ENCODE measurements at regions not wholly inside any gene's neighbourhood (a gene's known extent, or its start where the extent isn't known, plus 50 kb on each side); places are given as distances from the start of the nearest gene placed in this dataset.

DNA sequence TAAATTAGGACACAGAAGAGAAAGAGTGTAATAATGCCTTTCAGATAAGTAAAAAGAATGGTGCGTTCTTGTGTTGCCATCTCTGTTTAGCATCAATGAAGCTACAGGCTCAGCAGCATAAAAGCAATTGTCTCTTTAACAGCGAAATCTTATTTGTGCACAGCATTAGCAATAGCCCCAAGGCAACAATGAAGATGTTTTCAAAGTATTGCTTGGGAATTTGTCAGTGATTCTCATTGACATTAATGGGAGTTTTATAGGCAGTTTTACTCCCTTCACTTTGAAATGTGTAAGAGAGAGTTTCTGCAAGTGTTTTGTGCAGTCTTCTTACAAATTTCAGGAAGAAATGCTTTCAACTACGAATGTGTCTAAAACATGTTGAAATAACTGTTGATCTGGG lies 633.0 kb downstream of the TLL1 start:
- H3K36me3 ChIP-seq (ENCODE audit: control insufficient read depth, insufficient read depth, low read length): no peaks in the 10 kb centered on the region
- no peak overlapping the region for H3K27ac ChIP-seq
- H3K27me3 ChIP-seq (ENCODE audit: control insufficient read depth, insufficient read depth, low read length): no peaks in the 10 kb centered on the region
- TF ChIP-seq, protein P1, sequence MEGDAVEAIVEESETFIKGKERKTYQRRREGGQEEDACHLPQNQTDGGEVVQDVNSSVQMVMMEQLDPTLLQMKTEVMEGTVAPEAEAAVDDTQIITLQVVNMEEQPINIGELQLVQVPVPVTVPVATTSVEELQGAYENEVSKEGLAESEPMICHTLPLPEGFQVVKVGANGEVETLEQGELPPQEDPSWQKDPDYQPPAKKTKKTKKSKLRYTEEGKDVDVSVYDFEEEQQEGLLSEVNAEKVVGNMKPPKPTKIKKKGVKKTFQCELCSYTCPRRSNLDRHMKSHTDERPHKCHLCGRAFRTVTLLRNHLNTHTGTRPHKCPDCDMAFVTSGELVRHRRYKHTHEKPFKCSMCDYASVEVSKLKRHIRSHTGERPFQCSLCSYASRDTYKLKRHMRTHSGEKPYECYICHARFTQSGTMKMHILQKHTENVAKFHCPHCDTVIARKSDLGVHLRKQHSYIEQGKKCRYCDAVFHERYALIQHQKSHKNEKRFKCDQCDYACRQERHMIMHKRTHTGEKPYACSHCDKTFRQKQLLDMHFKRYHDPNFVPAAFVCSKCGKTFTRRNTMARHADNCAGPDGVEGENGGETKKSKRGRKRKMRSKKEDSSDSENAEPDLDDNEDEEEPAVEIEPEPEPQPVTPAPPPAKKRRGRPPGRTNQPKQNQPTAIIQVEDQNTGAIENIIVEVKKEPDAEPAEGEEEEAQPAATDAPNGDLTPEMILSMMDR (IDR thresholded peaks at IDR 0.05): no peak
- no peak overlapping the region for H3K4me2 ChIP-seq (ENCODE audit: low read length)
- no peaks in the 10 kb centered on the region for H3K79me2 ChIP-seq
- H3K4me3 ChIP-seq (ENCODE audit: low read depth, low read length): no peak overlapping the region
- no peak overlapping the region for H3K9ac ChIP-seq
- H3K4me1 ChIP-seq: no peaks in the 10 kb centered on the region
- no peak overlapping the region for H2AFZ ChIP-seq
- H3K9me3 ChIP-seq (ENCODE audit: control insufficient read depth, low read length): no peaks in the 10 kb centered on the region

DNA sequence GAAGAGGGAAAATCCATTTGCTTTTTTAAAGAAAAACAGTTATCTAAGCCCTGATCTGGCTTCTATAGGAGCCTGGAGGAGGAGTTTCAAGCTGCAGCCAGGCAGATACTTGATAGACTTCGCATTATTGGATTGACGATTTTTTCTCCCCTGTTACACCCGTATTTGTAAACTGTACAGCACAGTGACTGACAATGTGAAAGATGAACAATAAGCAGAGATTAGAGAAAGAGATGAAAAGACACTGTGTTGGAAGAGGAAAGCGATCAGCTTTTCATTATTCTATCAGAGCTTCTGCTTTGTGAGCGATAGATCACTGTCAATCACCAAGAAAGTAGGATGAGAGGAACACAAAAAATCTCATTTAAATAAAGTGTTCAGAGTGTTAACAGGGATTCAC lies 639.2 kb downstream of the TLL1 start:
- no peak overlapping the region for H3K4me2 ChIP-seq (ENCODE audit: low read length)
- TF ChIP-seq, protein P1 (IDR thresholded peaks at IDR 0.05): no peak
- H3K9ac ChIP-seq: no peak overlapping the region
- no peak overlapping the region for H3K27ac ChIP-seq
- no peaks in the 10 kb centered on the region for H3K4me1 ChIP-seq
- no peaks in the 10 kb centered on the region for H3K79me2 ChIP-seq
- H3K27me3 ChIP-seq (ENCODE audit: control insufficient read depth, insufficient read depth, low read length): no peaks in the 10 kb centered on the region
- H3K4me3 ChIP-seq (ENCODE audit: low read depth, low read length): no peak overlapping the region
- H3K36me3 ChIP-seq (ENCODE audit: control insufficient read depth, insufficient read depth, low read length): no peaks in the 10 kb centered on the region
- no peak overlapping the region for H2AFZ ChIP-seq
- H3K9me3 ChIP-seq (ENCODE audit: control insufficient read depth, low read length): no peaks in the 10 kb centered on the region

DNA sequence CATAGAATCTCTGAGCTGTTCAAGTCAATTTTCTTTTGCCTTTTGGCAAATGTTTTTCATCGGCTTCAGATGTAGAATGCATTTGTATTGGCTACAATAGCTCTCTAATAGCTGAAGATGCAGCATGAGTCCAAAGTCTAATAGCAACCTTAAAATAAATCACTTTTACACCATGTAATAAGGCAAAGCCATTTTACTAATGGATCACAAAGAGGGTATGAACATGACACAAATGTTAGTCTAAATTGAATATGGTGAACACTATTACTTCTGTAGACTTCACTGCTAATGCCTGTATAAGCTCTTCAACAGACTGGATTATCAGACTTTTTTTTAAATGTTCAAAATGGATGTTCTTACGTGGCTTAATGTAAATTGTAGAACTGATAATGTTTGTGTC lies 645.3 kb downstream of the TLL1 start:
- H3K9me3 ChIP-seq (ENCODE audit: control insufficient read depth, low read length): no peaks in the 10 kb centered on the region

DNA sequence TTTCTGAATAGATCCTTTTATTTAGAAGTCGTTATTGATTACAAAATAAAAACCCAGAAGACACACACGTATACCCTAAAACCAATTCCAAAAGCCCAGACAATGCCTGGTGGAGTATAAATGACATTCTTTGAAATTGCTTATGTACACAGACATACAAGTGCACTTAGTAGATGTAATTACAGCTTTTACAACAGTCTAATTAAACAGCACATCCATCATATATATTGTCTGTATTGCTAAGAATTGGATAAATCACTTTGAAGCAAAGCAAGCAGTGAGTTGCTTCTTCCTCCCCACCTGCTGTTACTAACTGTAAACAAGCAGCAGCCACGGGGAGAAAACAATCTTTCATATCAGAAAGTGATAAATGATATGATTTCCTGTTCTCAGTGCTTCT lies 645.7 kb downstream of the TLL1 start:
- Histone ChIP-seq H3K4me2 (ENCODE audit: low read length) (no peak overlapping the region), H3K9me3 (ENCODE audit: control insufficient read depth, low read length) (no peaks in the 10 kb centered on the region), H3K27me3 (ENCODE audit: control insufficient read depth, insufficient read depth, low read length) (no peaks in the 10 kb centered on the region), H3K9ac (no peak overlapping the region), H3K79me2 (no peaks in the 10 kb centered on the region), H2AFZ (no peak overlapping the region), H3K27ac (no peak overlapping the region), H3K4me1 (no peaks in the 10 kb centered on the region), H3K4me3 (ENCODE audit: low read depth, low read length) (no peak overlapping the region), H3K36me3 (ENCODE audit: control insufficient read depth, insufficient read depth, low read length) (no peaks in the 10 kb centered on the region)
- TF ChIP-seq, protein P1 (IDR thresholded peaks at IDR 0.05): no peak

More for the DNA sequence above, 645.3 kb downstream of the TLL1 start:
- no peaks in the 10 kb centered on the region for H3K79me2 ChIP-seq
- TF ChIP-seq, protein P1 (IDR thresholded peaks at IDR 0.05): no peak
- H3K36me3 ChIP-seq (ENCODE audit: control insufficient read depth, insufficient read depth, low read length): no peaks in the 10 kb centered on the region
- H3K4me3 ChIP-seq (ENCODE audit: low read depth, low read length): no peak overlapping the region
- H3K4me2 ChIP-seq (ENCODE audit: low read length): no peak overlapping the region
- no peaks in the 10 kb centered on the region for H3K27me3 ChIP-seq (ENCODE audit: control insufficient read depth, insufficient read depth, low read length)
- no peak overlapping the region for H2AFZ ChIP-seq
- H3K27ac ChIP-seq: no peak overlapping the region
- H3K4me1 ChIP-seq: no peaks in the 10 kb centered on the region
- no peak overlapping the region for H3K9ac ChIP-seq

DNA sequence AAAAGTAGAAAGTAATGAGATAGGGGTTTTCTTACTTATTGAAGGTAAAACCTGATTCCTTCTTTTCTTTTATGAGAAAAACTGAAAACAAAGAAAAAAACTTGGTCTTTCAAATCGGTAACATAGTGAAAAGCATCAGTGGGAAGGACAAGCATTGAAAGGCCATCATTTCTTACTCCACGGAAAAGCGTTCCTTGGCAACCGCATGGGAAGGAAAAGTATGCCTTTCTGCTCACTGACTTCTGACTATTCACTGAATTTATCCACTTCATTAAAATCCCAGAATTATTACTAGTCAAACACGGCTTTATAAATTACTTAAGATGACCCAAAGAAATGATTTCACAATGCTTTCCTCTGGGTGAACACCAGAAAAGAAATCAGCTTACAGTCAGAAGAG lies 646.7 kb downstream of the TLL1 start:
- Histone ChIP-seq H3K36me3 (ENCODE audit: control insufficient read depth, insufficient read depth, low read length) (no peaks in the 10 kb centered on the region), H3K9ac (no peak overlapping the region), H3K4me1 (no peaks in the 10 kb centered on the region), H2AFZ (no peak overlapping the region), H3K9me3 (ENCODE audit: control insufficient read depth, low read length) (no peaks in the 10 kb centered on the region), H3K79me2 (no peaks in the 10 kb centered on the region), H3K27me3 (ENCODE audit: control insufficient read depth, insufficient read depth, low read length) (no peaks in the 10 kb centered on the region), H3K4me2 (ENCODE audit: low read length) (no peak overlapping the region), H3K4me3 (ENCODE audit: low read depth, low read length) (no peak overlapping the region), H3K27ac (no peak overlapping the region)
- TF ChIP-seq, protein P1 (IDR thresholded peaks at IDR 0.05): no peak

All from parathyroid adenoma (tissue), 2 donors.